ACHN (cell line): ENCODE measurements at regions not wholly inside any gene's neighbourhood (a gene's known extent, or its start where the extent isn't known, plus 50 kb on each side); places are given as distances from the start of the nearest gene placed in this dataset.
"Not testable (repeated sequence)": the region's sequence is repeated elsewhere in the genome, so short reads cannot be mapped to it uniquely, and the experiment has no call there.

Experiments used
- DNase-seq: peaks from one replicate; pipeline ENCODE4 v3.0.0-alpha.2; 2015
- in situ Hi-C: cut with HindIII; loops from 2 replicates; pipeline ENCODE4 v1.10.0; 2017; ENCODE audit warnings: low sequenced_read_pairs, low pct_ligation_motif_present, low pct_unique_long_range_greater_than_20kb

DNA sequence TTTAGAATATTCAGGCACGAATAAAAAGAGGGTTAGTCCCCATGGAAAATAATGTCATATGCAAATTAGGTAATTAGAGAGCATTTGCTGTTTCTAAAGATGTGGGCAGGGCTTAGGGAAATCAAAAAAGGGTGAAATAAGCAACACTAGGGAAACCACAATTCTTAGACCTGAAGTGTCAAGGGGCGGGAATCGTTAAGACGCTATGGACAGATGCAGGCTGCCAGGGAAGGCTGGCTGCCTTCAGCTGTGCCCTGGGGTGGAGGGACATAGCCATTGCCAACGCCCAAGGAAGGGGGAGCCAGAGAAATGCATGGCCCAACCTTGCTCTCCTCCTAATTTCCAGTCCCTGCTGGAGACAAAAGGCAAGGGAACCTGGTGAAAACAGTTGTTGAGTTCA is 141.7 kb upstream of the PROK2 start:
- DNase-seq, result no peak

GRCh38 chr3:71926262-71926600 is 141.3 kb upstream of the PROK2 start:
- in situ Hi-C loops, result no loop called here
- DNase-seq, result peak; percentile 16

More for the DNA sequence above, 141.7 kb upstream of the PROK2 start:
- in situ Hi-C loops, result no loop called here

- in situ Hi-C loops, DNase-seq: not testable (repeated sequence)
Measured at GRCh38 chr3:71925511-71926261, 140.7 kb upstream of the PROK2 start.

DNA sequence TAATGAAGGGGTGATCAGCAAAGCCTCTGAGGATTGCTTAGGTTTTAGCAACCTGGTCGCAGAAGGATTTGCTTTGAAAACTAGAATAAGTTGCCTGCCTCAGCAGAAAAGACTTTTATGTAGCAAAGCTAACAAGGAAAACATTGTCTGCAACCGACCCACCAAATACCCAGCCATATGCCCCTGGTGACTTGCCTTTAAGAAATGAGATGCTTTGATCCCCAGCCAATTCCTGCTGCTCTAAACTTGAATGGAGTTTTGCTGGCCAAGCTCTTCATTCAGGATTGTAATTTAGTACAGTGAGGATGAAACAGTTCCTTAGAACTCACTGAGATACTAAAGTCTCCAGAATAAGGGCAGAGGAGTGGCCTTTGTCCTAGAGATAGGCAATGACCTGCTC is 139.8 kb upstream of the PROK2 start:
- DNase-seq, result no peak
- in situ Hi-C loops, result no loop called here

GRCh38 chr3:71921036-71921435 is 136.1 kb upstream of the PROK2 start:
- in situ Hi-C loops, result no loop called here

DNA sequence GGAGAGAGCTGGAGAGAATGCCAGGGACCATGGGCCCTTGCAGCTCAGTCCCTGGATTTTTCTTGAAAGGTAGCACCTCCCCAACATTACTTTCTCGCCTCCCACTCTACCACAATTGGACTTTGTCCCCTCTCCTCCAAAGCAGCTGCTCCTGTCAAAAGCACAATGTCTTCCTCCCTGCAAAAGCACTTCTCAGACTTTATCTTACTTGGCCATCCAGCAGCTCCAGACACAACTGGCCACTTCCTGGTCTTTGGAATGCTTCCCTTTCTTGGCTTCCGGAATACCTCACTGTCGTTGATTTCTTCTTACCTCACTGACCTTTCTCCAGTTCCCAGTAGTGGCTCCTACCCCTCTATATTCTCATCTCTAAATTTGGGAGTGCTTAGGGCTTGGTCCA is 134.6 kb upstream of the PROK2 start:
- in situ Hi-C loops, result no loop called here

More at GRCh38 chr3:71921036-71921435, 136.1 kb upstream of the PROK2 start:
- DNase-seq, result no peak

GRCh38 chr3:71917545-71917944 is 132.6 kb upstream of the PROK2 start:
- no peak for DNase-seq
- in situ Hi-C loops, result no loop called here

More for the DNA sequence above, 134.6 kb upstream of the PROK2 start:
- DNase-seq, result no peak

DNA sequence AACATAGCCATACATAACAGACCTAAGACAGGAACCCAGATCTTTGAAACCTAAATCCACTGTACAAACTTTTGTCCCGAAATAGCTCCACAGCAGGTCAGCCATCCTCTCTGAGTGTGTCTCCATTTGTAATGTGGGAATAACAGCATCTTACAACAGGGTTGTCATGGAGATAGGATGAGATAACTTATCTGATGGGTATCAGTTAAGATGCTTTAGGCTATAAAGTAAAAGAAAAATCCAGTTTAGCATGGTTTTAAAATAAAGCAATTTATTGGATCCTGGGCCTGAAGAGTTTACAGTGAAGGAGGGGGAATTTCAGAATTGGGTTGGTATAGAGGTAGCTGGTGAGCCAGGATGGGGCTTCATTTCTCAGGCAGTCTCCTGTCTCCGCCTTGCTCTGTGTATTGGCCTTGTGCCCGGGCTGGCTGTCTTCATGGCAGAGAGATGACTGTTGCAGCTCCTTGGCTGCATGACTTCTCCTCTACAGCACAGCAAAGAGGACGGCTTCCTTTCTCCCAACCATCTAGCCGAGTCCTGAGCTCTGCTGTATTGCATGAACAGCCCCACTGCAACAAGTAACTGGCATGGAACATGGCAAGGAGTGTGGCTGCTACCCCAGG is 131.9 kb upstream of the PROK2 start:
- DNase-seq, result no peak
- in situ Hi-C loops, result no loop called here

DNA sequence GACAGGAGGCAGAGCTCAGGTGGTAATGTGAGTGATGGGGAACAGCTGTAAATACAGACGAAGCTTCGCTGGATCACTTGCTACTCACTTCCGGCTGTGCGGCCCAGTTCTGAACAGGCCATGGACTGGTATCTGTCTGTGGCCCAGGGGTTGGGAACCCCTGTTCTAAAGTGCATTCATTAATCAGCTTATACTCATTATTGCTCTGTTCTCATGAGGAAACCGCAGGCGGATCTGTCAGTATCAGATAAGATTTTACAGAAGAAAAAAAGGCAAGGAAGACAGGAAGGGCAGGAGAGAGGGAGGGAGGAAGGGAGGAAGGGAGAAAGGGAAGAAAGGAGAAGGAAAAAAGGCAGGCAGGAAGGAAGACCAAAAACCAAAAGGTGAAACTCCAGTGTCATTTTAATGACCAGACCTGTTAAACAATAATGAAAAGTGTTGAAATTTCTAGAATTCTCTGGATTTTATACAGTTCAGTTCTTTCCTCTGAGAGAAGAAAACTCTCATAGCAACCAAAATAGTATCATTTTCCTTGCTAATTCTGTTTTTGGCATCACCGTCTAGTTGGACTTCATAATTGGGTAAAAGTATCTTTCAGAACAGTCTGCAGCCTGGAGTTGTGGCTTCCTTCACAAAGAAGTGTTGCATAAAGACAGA is 128.0 kb upstream of the PROK2 start:
- no peak for DNase-seq
- in situ Hi-C loops, result no loop called here

- in situ Hi-C loops, result no loop called here
- no peak for DNase-seq
Measured at GRCh38 chr3:71910108-71910507, 125.2 kb upstream of the PROK2 start.

DNA sequence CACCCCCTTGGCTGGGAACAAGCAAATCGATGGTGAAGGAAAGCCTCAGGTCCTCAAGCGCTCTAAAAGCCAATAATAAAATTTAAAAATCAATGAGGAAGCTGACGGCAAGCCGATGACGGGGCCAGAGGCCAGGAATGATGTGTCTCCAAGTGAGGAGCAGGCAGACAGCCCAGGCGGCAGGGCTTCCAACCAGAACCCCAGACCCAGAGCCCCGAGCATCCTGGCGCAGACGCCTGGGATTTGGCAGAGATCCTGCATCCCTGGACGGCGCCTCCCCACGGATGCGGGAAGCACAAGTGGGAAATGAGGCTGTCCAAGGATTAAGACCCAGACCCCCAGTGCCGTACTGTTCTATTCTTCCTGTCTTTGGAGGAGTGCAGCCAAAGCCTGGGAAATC is 123.0 kb upstream of the PROK2 start:
- in situ Hi-C loops, result no loop called here
- no peak for DNase-seq

DNA sequence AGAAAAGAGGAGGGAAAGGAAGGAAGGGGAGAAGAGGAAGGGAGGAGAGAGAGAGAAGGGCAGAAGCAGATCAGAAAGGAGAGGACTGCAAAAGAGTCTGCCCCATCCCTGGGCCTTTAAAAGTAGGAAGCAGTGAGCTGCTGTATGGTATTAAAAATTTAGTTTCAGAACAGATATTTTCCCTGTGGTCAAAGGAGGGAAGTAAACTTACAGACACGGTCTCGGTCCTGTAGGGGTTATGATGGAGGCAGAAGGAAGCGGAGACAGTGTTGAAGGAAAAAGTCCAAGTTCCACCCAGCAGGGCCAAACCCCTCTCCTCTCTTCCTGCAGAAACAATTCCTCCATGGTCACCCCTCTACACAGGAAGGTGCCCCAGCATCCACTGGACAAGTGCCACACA is 122.0 kb upstream of the PROK2 start:
- in situ Hi-C loops, result no loop called here
- DNase-seq, result no peak

DNA sequence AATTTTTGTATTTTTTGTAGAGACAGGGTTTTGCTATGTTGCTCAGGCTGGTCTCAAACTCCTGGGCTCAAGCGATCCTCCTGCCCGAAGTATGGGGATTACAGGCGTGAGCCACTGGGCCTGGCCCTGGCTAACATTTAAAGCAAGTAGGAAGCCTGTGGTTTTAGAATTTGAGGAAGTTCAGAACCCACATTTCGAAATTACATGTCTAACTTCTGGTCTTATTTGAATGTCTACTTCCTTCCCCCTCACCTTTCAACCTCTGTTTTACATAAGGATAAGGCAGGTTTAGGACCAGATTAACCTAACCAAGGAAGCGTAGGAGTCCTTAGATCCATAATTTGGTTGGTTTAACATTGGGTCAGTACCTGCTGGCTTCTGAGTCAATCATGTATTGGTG is 120.5 kb upstream of the PROK2 start:
- DNase-seq, result no peak
- in situ Hi-C loops, result no loop called here

GRCh38 chr3:71903936-71904335 is 119.0 kb upstream of the PROK2 start:
- in situ Hi-C loops, result no loop called here
- DNase-seq, result no peak

- in situ Hi-C loops, result no loop called here
- DNase-seq, result no peak
Measured at GRCh38 chr3:71903112-71903495, 118.2 kb upstream of the PROK2 start.

GRCh38 chr3:71902258-71903111 is 117.5 kb upstream of the PROK2 start:
- no peak for DNase-seq
- in situ Hi-C loops, result no loop called here

DNA sequence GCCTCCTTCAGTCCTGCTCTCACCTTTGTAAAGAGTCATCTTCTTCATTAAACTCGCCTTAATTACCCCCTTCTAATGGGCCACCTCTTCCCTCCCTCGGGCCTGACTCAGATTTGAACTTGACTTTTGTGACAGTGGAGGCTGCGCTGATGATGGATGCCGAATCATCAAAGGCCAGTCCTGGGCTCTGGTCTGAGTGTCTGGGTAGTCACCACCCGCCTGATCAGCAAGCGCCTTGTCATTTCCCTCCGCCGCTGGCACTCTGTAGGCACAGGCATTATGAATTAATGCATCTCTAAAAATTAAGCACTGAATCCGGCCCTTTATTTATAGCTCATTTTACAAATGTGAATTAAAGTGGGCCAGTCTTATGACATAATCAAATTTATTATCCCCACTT is 116.7 kb upstream of the PROK2 start:
- in situ Hi-C loops, result no loop called here
- DNase-seq, result no peak

GRCh38 chr3:71900057-71900456 is 115.1 kb upstream of the PROK2 start:
- DNase-seq, result no peak
- in situ Hi-C loops, result no loop called here

DNA sequence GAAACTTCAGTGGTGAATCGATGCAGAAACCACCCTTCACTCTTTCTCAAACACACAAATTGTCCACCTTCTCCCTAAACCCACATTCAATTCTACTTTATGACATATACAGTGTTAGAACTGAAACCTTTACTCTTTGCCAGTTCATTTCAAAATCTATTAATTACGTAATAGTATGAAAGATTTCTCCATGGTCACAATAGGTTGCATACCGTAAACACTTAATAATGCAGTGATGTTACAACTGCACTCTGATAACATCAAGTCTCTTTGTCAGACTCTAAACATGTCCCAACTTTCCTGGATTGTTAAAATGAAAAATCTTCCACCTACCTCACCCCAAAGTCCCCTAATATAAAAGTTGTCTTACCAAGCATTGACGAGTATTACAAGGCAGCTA is 111.8 kb upstream of the PROK2 start:
- no peak for DNase-seq
- in situ Hi-C loops, result no loop called here
